Caco-2 (cell line): ENCODE measurements at regions not wholly inside any gene's neighbourhood (a gene's known extent, or its start where the extent isn't known, plus 50 kb on each side); places are given as distances from the start of the nearest gene placed in this dataset.

Experiments
- BruUV-seq: library from RNA; stranded (reverse); fragments of 400-500 nt; replicated peaks from 2 replicates; lab custom pipeline; 2021; lab: Mats Ljungman, UMichigan
- CTCF ChIA-PET: fragments of 300-600 bp; sonication (Branson Sonifier 250); formaldehyde crosslinking; loops from one replicate; lab custom pipeline; 2022; ENCODE audit warnings: antibody characterized with exemption; lab: Charles Lee
- POLR2A ChIA-PET: fragments of 300-600 bp; sonication (Branson Sonifier 250); formaldehyde crosslinking; loops from one replicate; lab custom pipeline; 2022; ENCODE audit warnings: antibody characterized with exemption; lab: Charles Lee
- DNase-seq, 2 experiments: peaks; one replicate each; pipeline versions ENCODE4 v3.0.0 to v3.0.0-alpha.2; 2020 to 2022
- H3K27me3 ChIP-seq: replicated peaks from 2 replicates; pipeline ENCODE4 v1.6.0; 2011; ENCODE audit warnings: low read length; ENCODE audit not compliant: control insufficient read depth, insufficient read depth
- H3K36me3 ChIP-seq: 2 replicates; pipeline ENCODE4 v1.5.1; 2011; ENCODE audit warnings: low read length; ENCODE audit not compliant: control insufficient read depth, insufficient read depth
- H3K4me1 ChIP-seq: fragments of 250-450 bp; sonication (Bioruptor Pico); 2 replicates; pipeline ENCODE4 v1.5.1; 2020; ENCODE audit warnings: mild to moderate bottlenecking
- H3K4me3 ChIP-seq: 2 replicates; pipeline ENCODE4 v1.5.1; 2011; ENCODE audit warnings: low read depth, mild to moderate bottlenecking, control low read depth, low read length
- H3K9me3 ChIP-seq: fragments of 250-450 bp; sonication (Bioruptor Pico); 2 replicates; pipeline ENCODE4 v1.5.1; 2020; ENCODE audit warnings: mild to moderate bottlenecking, moderate library complexity
- H3K27ac Mint-ChIP-seq: one replicate; pipeline ENCODE4 v1.8.0; 2022; ENCODE audit warnings: mixed read lengths; ENCODE audit not compliant: unreplicated experiment
- H3K27me3 Mint-ChIP-seq: one replicate; pipeline ENCODE4 v1.8.0; 2022; ENCODE audit warnings: mixed read lengths; ENCODE audit not compliant: insufficient read depth, unreplicated experiment
- H3K36me3 Mint-ChIP-seq: one replicate; pipeline ENCODE4 v1.8.0; 2022; ENCODE audit warnings: mild to moderate bottlenecking, mixed read lengths; ENCODE audit not compliant: insufficient read depth, unreplicated experiment
- H3K4me1 Mint-ChIP-seq: one replicate; pipeline ENCODE4 v1.8.0; 2022; ENCODE audit warnings: low read depth, mixed read lengths; ENCODE audit not compliant: unreplicated experiment
- H3K4me3 Mint-ChIP-seq: one replicate; pipeline ENCODE4 v1.8.0; 2022; ENCODE audit warnings: mild to moderate bottlenecking, moderate library complexity, mixed read lengths; ENCODE audit not compliant: unreplicated experiment
- H3K9me3 Mint-ChIP-seq: one replicate; pipeline ENCODE4 v1.8.0; 2022; ENCODE audit warnings: mixed read lengths; ENCODE audit not compliant: unreplicated experiment
- CTCF ChIP-seq, 2 experiments: fragments of 200-600 bp in 1 of 2; IDR thresholded peaks; 1 replicate in 1 of 2; 2 replicates in 1 of 2; pipeline versions ENCODE4 v1.5.1 to v1.8.0; 2011 to 2022; ENCODE audit warnings: antibody characterized with exemption in 1 of 2, control low read depth in 1 of 2, inconsistent platforms in 1 of 2, low read depth in 1 of 2, low read length in 1 of 2, mild to moderate bottlenecking in 1 of 2, moderate library complexity in 1 of 2; ENCODE audit not compliant: insufficient read depth in 1 of 2, severe bottlenecking in 1 of 2, unreplicated experiment in 1 of 2
- intact Hi-C: fragments of 100-400 bp; cut with micrococcal nuclease; formaldehyde crosslinking; loops from one replicate; pipeline ENCODE4 v1.10.0; 2022; ENCODE audit not compliant: unreplicated experiment

GRCh38 chr16:85246473-85246872 lies 134.2 kb upstream of the CIBAR2 start:
- Mint-ChIP-seq H3K4me1 (peaks cover 7% of the 10 kb centered on the region), H3K27me3 (no peaks in the 10 kb centered on the region), H3K9me3 (no peaks in the 10 kb centered on the region), H3K36me3 (peaks cover 6% of the 10 kb centered on the region), H3K27ac (no peak overlapping the region), H3K4me3 (no peak overlapping the region)
- intact Hi-C loops: no loop called here
- TF ChIP-seq CTCF (IDR thresholded peaks at IDR 0.05; ENCODE audit: insufficient read depth in 1 of 2, low read depth in 1 of 2, low read length in 1 of 2, severe bottlenecking in 1 of 2, unreplicated experiment in 1 of 2): no peak
- BruUV-seq: no TSS peak
- no peaks in the 10 kb centered on the region for H3K27me3 ChIP-seq
- no peak for DNase-seq
- CTCF ChIA-PET: interaction anchor here (0.6 kb wide), 1 partner anchor 213 kb away, joined by 3 read pairs; no protein-coding TSS in a partner anchor
- H3K4me3 ChIP-seq: no peak overlapping the region
- H3K36me3 ChIP-seq: no peaks in the 10 kb centered on the region
- no peaks in the 10 kb centered on the region for H3K4me1 ChIP-seq
- H3K9me3 ChIP-seq: no peaks in the 10 kb centered on the region
- POLR2A ChIA-PET: no interaction called here

GRCh38 chr16:85246973-85247372 lies 134.7 kb upstream of the CIBAR2 start:
- no peak for DNase-seq
- H3K36me3 ChIP-seq: no peaks in the 10 kb centered on the region
- ChIA-PET CTCF (interaction anchor here (0.6 kb wide), 1 partner anchor 212 kb away, joined by 3 read pairs; no protein-coding TSS in a partner anchor), POLR2A (no interaction called here)
- H3K9me3 ChIP-seq: no peaks in the 10 kb centered on the region
- Mint-ChIP-seq H3K27me3 (no peaks in the 10 kb centered on the region), H3K27ac (no peak overlapping the region), H3K36me3 (peaks cover 6% of the 10 kb centered on the region), H3K9me3 (no peaks in the 10 kb centered on the region), H3K4me3 (no peak overlapping the region), H3K4me1 (peaks cover 7% of the 10 kb centered on the region)
- intact Hi-C loops: no loop called here
- H3K4me1 ChIP-seq: no peaks in the 10 kb centered on the region
- no peaks in the 10 kb centered on the region for H3K27me3 ChIP-seq
- no peak overlapping the region for H3K4me3 ChIP-seq
- no peak for TF ChIP-seq CTCF (IDR thresholded peaks at IDR 0.05; ENCODE audit: insufficient read depth in 1 of 2, low read depth in 1 of 2, low read length in 1 of 2, severe bottlenecking in 1 of 2, unreplicated experiment in 1 of 2)
- no TSS peak for BruUV-seq

- CTCF ChIA-PET: interaction anchor here (1.1 to 1.5 kb wide), 2 partner anchors 133 to 368 kb away, joined by 3 to 4 read pairs; no protein-coding TSS in a partner anchor
- Histone ChIP-seq H3K4me3 (no peak overlapping the region), H3K4me1 (no peaks in the 10 kb centered on the region), H3K9me3 (no peaks in the 10 kb centered on the region), H3K36me3 (no peaks in the 10 kb centered on the region), H3K27me3 (no peaks in the 10 kb centered on the region)
- H3K9me3 Mint-ChIP-seq: no peaks in the 10 kb centered on the region
- no TSS peak for BruUV-seq
- intact Hi-C loops: no loop called here
- H3K4me1 Mint-ChIP-seq: peaks cover 7% of the 10 kb centered on the region
- POLR2A ChIA-PET: no interaction called here
- no peak for TF ChIP-seq CTCF (IDR thresholded peaks at IDR 0.05; ENCODE audit: insufficient read depth in 1 of 2, low read depth in 1 of 2, low read length in 1 of 2, severe bottlenecking in 1 of 2, unreplicated experiment in 1 of 2)
- H3K36me3 Mint-ChIP-seq: peaks cover 6% of the 10 kb centered on the region
- no peak for DNase-seq
- H3K27me3 Mint-ChIP-seq: no peaks in the 10 kb centered on the region
- no peak overlapping the region for H3K4me3 Mint-ChIP-seq
- no peak overlapping the region for H3K27ac Mint-ChIP-seq
Observed at GRCh38 chr16:85248342-85248741, 136.1 kb upstream of the CIBAR2 start.
